Transverse colon (tissue), 3 donors: ENCODE measurements at regions not wholly inside any gene's neighbourhood (a gene's known extent, or its start where the extent isn't known, plus 50 kb on each side); places are given as distances from the start of the nearest gene placed in this dataset.

ENCODE experiments used
- POLR2A ChIP-seq: fragments of 450-650 bp; IDR thresholded peaks from one replicate; pipeline ENCODE4 v1.6.1; 2016; ENCODE audit warnings: antibody characterized with exemption, mild to moderate bottlenecking, moderate library complexity
- TF ChIP-seq, protein P1 (sequence below), 5 experiments: fragments of 200-600 bp in 3 of 5; fragments of 450-650 bp in 2 of 5; sonication (generic) in 3 of 5; IDR thresholded peaks; 1 replicate in 2 of 5; 2 replicates in 3 of 5; pipeline ENCODE4 v1.5.1; 2016 to 2017; ENCODE audit warnings: antibody characterized with exemption in 5 of 5, inconsistent platforms in 3 of 5, mild to moderate bottlenecking in 2 of 5, moderate library complexity in 1 of 5

DNA sequence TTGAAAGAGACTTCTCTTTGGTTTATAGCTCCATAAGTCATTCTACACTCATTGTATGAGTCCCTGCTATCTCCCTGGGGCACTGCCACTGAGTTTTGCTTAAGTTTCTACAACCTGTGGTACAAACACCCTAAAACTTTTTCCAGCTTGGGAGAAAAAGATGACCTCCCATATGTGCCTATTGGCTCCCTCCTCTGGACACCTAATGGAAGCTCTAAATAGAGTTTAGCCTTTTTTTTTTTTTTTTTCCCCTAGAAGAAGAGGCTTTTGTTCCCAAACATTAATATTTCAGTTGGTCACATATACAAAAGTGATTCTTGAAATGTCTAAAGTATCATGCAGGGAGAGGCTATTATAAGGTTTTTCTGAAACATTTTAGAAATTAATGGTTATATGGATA is 547.2 kb upstream of the TMEFF2 start:
- TF ChIP-seq POLR2A, result no peak
- TF ChIP-seq, protein P1, sequence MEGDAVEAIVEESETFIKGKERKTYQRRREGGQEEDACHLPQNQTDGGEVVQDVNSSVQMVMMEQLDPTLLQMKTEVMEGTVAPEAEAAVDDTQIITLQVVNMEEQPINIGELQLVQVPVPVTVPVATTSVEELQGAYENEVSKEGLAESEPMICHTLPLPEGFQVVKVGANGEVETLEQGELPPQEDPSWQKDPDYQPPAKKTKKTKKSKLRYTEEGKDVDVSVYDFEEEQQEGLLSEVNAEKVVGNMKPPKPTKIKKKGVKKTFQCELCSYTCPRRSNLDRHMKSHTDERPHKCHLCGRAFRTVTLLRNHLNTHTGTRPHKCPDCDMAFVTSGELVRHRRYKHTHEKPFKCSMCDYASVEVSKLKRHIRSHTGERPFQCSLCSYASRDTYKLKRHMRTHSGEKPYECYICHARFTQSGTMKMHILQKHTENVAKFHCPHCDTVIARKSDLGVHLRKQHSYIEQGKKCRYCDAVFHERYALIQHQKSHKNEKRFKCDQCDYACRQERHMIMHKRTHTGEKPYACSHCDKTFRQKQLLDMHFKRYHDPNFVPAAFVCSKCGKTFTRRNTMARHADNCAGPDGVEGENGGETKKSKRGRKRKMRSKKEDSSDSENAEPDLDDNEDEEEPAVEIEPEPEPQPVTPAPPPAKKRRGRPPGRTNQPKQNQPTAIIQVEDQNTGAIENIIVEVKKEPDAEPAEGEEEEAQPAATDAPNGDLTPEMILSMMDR (IDR thresholded peaks at IDR 0.05), result no peak
